Esophagus muscularis mucosa (tissue), 3 donors: ENCODE measurements at regions not wholly inside any gene's neighbourhood (a gene's known extent, or its start where the extent isn't known, plus 50 kb on each side); places are given as distances from the start of the nearest gene placed in this dataset.

Experiments used
- POLR2A ChIP-seq: fragments of 450-650 bp; IDR thresholded peaks from one replicate; pipeline ENCODE4 v1.6.1; 2017; ENCODE audit warnings: antibody characterized with exemption, moderate library complexity, mild to moderate bottlenecking, low read depth
- POLR2AphosphoS5 ChIP-seq, 2 donors: sonication (generic); formaldehyde crosslinking; IDR thresholded peaks; one replicate each; pipeline ENCODE4 v1.6.1; 2017; ENCODE audit warnings: antibody characterized with exemption in 2 of 2
- TF ChIP-seq, protein P1 (sequence below), 3 experiments: fragments of 200-600 bp in 2 of 3; fragments of 450-650 bp in 1 of 3; sonication (generic) in 2 of 3; IDR thresholded peaks; one replicate each; pipeline ENCODE4 v1.5.1; 2017 to 2019; ENCODE audit warnings: antibody characterized with exemption in 3 of 3, mild to moderate bottlenecking in 2 of 3, moderate library complexity in 1 of 3

DNA sequence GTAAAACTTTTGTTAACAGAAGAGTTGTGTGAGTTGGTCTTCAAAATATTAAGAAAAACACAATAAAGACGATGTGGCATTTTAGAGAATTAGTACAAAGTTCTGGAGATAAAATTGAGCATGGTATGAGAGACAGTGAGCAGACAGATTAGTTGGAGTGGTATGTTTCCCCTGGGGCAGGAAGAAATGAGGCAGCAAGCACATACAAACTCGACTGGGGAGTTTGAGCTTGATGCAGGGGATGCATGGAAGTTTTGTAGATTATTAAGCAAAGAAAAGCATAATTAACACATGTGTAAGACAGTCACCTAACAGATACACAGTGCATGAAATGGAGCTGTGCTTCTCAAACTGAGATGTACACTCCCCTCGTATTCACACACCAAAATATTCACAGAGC is 58.1 kb upstream of the IL2 start:
- TF ChIP-seq, protein P1, sequence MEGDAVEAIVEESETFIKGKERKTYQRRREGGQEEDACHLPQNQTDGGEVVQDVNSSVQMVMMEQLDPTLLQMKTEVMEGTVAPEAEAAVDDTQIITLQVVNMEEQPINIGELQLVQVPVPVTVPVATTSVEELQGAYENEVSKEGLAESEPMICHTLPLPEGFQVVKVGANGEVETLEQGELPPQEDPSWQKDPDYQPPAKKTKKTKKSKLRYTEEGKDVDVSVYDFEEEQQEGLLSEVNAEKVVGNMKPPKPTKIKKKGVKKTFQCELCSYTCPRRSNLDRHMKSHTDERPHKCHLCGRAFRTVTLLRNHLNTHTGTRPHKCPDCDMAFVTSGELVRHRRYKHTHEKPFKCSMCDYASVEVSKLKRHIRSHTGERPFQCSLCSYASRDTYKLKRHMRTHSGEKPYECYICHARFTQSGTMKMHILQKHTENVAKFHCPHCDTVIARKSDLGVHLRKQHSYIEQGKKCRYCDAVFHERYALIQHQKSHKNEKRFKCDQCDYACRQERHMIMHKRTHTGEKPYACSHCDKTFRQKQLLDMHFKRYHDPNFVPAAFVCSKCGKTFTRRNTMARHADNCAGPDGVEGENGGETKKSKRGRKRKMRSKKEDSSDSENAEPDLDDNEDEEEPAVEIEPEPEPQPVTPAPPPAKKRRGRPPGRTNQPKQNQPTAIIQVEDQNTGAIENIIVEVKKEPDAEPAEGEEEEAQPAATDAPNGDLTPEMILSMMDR (IDR thresholded peaks at IDR 0.05), result no peak
- no peak for TF ChIP-seq POLR2A
- no peak for TF ChIP-seq POLR2AphosphoS5 (IDR thresholded peaks at IDR 0.05)
